NB4 (cell line): ENCODE measurements at regions not wholly inside any gene's neighbourhood (a gene's known extent, or its start where the extent isn't known, plus 50 kb on each side); places are given as distances from the start of the nearest gene placed in this dataset.

ENCODE experiments used
- MAX ChIP-seq: IDR thresholded peaks from 2 replicates; pipeline ENCODE4 v1.6.1; 2011; ENCODE audit warnings: low read depth, low read length
- POLR2A ChIP-seq: IDR thresholded peaks from 2 replicates; pipeline ENCODE4 v1.6.1; 2011; ENCODE audit warnings: mild to moderate bottlenecking; ENCODE audit not compliant: insufficient read length; ENCODE audit errors: extremely low read depth
- TF ChIP-seq, protein P1 (sequence below): IDR thresholded peaks from one replicate; pipeline ENCODE4 v1.5.1; 2012; ENCODE audit warnings: low read depth, low read length

- TF ChIP-seq, protein P1, sequence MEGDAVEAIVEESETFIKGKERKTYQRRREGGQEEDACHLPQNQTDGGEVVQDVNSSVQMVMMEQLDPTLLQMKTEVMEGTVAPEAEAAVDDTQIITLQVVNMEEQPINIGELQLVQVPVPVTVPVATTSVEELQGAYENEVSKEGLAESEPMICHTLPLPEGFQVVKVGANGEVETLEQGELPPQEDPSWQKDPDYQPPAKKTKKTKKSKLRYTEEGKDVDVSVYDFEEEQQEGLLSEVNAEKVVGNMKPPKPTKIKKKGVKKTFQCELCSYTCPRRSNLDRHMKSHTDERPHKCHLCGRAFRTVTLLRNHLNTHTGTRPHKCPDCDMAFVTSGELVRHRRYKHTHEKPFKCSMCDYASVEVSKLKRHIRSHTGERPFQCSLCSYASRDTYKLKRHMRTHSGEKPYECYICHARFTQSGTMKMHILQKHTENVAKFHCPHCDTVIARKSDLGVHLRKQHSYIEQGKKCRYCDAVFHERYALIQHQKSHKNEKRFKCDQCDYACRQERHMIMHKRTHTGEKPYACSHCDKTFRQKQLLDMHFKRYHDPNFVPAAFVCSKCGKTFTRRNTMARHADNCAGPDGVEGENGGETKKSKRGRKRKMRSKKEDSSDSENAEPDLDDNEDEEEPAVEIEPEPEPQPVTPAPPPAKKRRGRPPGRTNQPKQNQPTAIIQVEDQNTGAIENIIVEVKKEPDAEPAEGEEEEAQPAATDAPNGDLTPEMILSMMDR: no peak
- no peak for TF ChIP-seq MAX
- no peak for TF ChIP-seq POLR2A
These were observed 324.3 kb upstream of the RORB start for GRCh38 chr9:74172874-74173273.
